ENCODE measurements at regions not wholly inside any gene's neighbourhood (a gene's known extent, or its start where the extent isn't known, plus 50 kb on each side); places are given as distances from the start of the nearest gene placed in this dataset.

GRCh38 chr1:55860326-55860725 is 645.2 kb upstream of the USP24 start:
- Histone ChIP-seq H2AFZ (ENCODE audit: low read length) (no peak overlapping the region), H3K18ac (ENCODE audit: insufficient read length, low read depth, low read length) (no peak overlapping the region), H2BK12ac (ENCODE audit: insufficient read length, low read depth, low read length) (no peak overlapping the region), H4K91ac (ENCODE audit: insufficient read length, low read depth, low read length) (no peak overlapping the region), H3K56ac (ENCODE audit: insufficient read length, low read depth, low read length) (no peak overlapping the region), H2AK5ac (ENCODE audit: insufficient read length, low read length) (no peak overlapping the region), H3K4me2 (ENCODE audit: insufficient read depth, insufficient read length, low read length) (no peak overlapping the region), H3K4me1 (ENCODE audit: insufficient read depth, low read length) (no peaks in the 10 kb centered on the region), H4K20me1 (ENCODE audit: control insufficient read depth, insufficient read depth, insufficient read length) (no peaks in the 10 kb centered on the region), H3K27me3 (ENCODE audit: insufficient read depth, low read length) (no peaks in the 10 kb centered on the region), H2BK15ac (ENCODE audit: low read depth, low read length) (no peak overlapping the region), H3K9ac (ENCODE audit: extremely low read depth, insufficient read length, low read length) (no peak overlapping the region), H2BK20ac (ENCODE audit: low read depth, low read length, poor library complexity, severe bottlenecking) (no peak overlapping the region), H3T11ph (ENCODE audit: low read length) (no peak overlapping the region), H3K79me1 (ENCODE audit: insufficient read depth, low read depth, low read length, poor library complexity, severe bottlenecking) (no peaks in the 10 kb centered on the region), H4K8ac (replicated peaks; ENCODE audit: insufficient read length, low read depth, low read length) (no peak overlapping the region), H3K9me3 (ENCODE audit: control insufficient read depth, low read depth, low read length) (no peaks in the 10 kb centered on the region), H3K79me2 (ENCODE audit: insufficient read depth, low read length) (no peaks in the 10 kb centered on the region), H3K14ac (ENCODE audit: insufficient read depth, low read length) (no peak overlapping the region), H4K5ac (ENCODE audit: insufficient read length, low read depth, low read length) (no peak overlapping the region), H3K23me2 (ENCODE audit: insufficient read length, low read depth, low read length, poor library complexity, severe bottlenecking) (no peaks in the 10 kb centered on the region), H2BK5ac (ENCODE audit: insufficient read length, low read length) (no peak overlapping the region), H2BK120ac (ENCODE audit: low read depth, low read length, poor library complexity, severe bottlenecking) (no peak overlapping the region), H3K27ac (ENCODE audit: insufficient read length, low read depth, low read length) (no peak overlapping the region), H3K4ac (ENCODE audit: low read depth, low read length) (no peak overlapping the region), H3K23ac (ENCODE audit: insufficient read length, low read depth, low read length) (no peak overlapping the region)
- no peak for TF ChIP-seq CTCF (conservative IDR thresholded peaks at IDR 0.05)
- H3K27ac Mint-ChIP-seq = no peak overlapping the region
- no peak overlapping the region for H3K4me3 Mint-ChIP-seq
- H3K27me3 Mint-ChIP-seq (ENCODE audit: low read depth) = no peaks in the 10 kb centered on the region
- no peaks in the 10 kb centered on the region for H3K36me3 Mint-ChIP-seq (ENCODE audit: insufficient read depth in 1 of 3, low read depth in 3 of 3)
- H3K9me3 Mint-ChIP-seq = no peaks in the 10 kb centered on the region; a peak in 1 of 5 replicates
- WGBS (ENCODE audit: extremely low coverage, insufficient read length, low lambda C conversion rate) = no CpG with 5 or more reads among the region's 1 CpG
- peaks cover 6 to 7% of the 10 kb centered on the region in 2 experiments for H3K4me1 Mint-ChIP-seq
- DNase-seq = no peak

All from H9 (cell line).